HG02610 (cell line): ENCODE measurements at regions not wholly inside any gene's neighbourhood (a gene's known extent, or its start where the extent isn't known, plus 50 kb on each side); places are given as distances from the start of the nearest gene placed in this dataset.
"Not testable (repeated sequence)": the region's sequence is repeated elsewhere in the genome, so short reads cannot be mapped to it uniquely, and the experiment has no call there.

ENCODE experiments used
- ATAC-seq: cut with Tn5 transposase; IDR thresholded peaks from one replicate; pipeline ENCODE4 v1.9.1; 2021; ENCODE audit warnings: mild to moderate bottlenecking, moderate library complexity; ENCODE audit not compliant: unreplicated experiment

DNA sequence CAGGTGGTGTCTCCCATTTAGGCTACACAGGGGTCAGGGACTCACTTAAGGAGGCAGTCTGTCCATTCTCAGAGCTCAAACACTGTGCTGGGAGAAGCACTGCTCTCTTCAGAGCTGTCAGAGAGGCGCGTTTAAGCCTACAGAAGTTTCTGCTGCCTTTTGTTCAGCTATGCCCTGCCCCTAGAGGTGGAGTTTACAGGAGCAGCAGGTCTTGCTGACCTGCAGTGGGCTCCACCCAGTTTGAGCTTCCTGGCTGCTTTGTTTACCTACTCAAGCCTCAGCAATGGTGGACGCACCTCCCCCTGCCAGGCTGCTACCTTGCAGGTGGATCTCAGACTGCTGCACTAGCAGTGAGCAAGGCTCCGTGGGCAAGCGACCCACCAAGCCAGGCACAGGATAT is 260.1 kb downstream of the MEF2C start:
- ATAC-seq = not testable (repeated sequence)

DNA sequence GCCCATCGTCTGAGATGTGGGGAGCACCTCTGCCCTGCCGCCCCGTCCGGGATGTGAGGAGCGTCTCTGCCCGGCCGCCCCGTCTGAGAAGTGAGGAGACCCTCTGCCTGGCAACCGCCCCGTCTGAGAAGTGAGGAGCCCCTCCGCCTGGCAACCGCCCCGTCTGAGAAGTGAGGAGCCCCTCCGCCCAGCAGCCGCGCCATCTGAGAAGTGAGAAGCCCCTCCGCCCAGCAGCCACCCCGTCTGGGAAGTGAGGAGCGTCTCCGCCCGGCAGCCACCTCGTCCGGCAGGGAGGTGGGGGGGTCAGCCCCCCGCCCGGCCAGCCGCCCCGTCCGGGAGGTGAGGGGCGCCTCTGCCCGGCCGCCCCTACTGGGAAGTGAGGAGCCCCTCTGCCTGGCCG is 267.2 kb downstream of the MEF2C start:
- not testable (repeated sequence) for ATAC-seq

DNA sequence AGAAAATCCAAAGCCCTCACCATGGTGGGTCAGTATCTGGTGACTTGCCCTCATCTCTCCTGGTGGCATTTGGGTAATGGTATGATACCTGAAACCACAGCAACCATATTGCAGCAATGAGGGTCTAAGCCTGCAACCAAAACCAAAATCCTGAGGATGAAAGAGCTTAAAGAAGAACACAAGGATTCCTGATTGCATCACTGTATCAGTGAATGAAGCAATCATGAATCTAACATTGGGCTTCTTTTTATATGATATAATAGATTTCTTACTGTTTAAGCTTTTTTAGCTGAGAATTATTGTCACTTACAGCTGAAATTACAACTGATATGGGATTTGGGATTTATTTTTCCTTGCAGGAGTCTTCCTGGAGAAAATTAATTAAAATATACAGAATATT is 269.9 kb downstream of the MEF2C start:
- ATAC-seq = no peak

DNA sequence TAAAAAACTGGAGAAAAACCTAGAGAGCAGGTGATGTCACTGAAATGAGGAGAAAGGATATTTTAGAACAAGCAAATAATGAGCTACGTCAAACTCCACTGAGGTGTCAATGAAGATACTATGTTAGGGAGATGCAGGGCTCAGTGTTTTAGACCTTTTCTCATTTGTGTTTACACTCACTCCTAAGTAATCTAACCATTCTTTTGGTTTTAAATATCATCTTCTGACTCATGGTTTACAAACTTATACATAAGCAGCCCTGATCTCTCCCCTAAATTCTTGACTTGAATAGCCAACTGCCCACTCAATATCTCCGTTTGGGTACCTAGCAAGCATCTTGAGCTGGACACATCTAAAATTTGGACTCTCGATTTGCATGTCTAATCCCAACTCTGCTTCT is 272.4 kb downstream of the MEF2C start:
- ATAC-seq = no peak

DNA sequence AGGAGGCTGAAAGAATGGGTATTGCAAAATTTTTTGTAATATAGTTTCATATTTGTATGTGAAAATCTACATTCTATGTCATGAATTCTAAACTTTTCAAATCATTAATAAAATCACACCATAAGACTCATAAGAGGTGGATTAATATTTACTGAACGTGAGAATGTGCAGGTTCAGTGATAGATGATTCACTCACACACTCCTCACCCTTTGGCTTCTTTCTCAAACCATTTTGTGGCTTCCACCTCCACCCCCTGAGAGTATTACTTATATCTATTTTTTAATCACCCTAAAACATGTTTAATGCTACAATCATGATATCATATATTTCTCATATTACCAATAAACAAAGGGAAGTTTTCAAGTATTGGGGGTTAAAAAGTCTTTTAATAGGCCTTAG is 275.5 kb downstream of the MEF2C start:
- no peak for ATAC-seq

DNA sequence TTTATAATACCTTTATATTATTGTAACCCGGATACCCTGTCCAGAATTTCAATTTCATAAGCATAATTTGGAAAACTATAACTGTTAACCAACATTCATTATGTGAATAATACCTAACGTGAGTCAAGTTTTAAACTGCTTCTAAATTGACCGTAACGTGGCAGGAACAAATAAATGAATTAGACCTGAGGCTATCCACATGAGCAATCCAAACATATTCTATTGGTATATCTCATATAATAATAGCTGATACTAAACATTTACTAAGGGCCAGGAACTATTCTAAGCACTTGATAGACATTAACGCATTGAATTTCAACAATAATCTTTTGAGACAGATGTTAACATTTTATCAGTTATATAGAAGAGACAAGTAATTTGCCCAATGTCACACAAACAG is 276.4 kb downstream of the MEF2C start:
- ATAC-seq = no peak

DNA sequence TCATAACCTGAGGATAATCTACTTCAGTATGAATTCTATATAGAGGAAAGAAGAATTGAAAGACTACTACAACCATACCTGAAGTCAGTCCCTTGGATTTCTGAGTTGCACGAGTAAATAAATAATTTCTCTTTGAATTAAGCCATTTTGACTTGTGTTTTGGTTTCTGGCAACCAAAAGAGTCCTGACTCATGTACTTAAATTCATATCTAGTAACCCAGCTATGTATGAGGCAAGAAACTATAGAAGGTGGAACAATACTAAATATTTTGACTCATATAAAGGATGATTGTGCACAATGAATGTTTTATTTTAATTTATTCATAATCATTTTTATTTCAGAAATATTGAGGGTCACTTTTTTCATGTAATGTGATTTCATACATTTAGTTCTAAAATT is 276.8 kb downstream of the MEF2C start:
- no peak for ATAC-seq

DNA sequence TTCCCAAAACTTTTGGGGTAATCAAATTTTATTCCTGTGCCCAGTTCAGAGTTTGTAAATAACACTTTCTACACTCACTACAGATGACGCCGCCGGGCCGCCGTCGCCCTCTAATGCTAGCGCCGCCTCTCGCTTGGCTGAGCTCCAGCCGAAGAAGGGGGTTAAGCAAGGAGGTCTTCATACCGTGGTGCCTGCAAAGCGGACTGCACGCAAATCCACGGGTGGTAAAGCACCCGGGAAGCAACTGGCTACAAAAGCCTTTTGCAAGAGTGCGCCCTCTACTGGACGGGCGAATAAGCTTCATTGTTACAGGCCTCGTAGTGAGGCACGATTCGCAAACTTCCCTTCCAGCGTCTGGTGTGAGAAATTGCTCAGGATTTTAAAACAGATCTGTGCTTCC is 280.4 kb downstream of the MEF2C start:
- ATAC-seq = no peak

DNA sequence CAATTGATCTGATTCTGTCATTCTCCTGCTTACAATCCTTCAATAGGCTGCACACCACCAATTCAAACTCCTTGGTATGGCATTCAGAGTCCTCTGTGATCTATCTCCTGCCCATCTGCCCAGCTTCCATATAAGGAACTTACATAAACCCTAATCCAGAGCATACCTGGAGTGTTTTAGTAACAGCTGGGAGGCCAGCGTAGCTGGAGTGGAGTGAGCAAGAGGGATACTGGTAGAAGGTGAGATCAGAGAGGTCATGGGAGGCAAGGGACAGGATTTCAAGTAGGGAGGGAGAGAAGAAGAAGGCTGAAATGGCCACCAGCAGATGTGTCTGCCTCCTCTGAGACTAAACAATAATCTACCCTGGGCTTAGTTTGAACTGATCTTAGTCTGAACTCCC is 288.5 kb downstream of the MEF2C start:
- ATAC-seq = no peak

DNA sequence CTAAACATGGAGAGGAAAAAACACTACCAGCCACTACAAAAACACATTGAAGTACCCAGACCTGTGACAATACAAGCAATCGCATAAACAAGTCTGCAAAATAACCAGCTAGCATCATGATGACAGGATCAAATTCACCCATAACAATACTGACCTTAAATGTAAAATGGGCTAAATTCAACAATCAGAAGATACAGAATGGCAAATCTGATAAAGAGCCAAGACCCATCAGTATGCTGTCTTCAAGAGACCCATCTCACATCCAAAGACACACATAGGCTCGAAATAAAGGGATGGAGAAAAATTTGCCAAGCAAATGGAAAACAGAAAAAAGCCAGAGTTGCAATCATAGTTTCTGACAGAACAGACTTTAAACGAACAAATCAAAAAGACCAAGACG is 294.4 kb downstream of the MEF2C start:
- ATAC-seq = no peak

DNA sequence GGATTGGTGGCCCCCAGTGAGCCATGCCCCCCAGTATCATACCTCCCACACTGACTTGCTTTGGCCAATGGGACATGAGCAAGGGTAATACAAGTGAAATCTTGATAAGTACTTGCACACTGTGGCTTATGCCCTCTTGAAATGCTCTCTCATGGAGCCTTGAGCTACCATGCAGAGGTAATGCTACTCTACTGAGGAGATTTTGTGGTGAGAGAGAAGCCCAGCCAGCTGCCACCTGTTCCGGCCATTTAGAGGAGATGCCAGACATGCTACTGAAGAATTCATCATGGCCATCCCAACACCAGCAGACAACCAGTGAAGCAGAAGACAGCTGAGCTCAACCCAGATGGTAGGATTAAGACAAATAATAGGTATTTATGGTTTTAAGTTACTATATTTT is 299.5 kb downstream of the MEF2C start:
- ATAC-seq = no peak

DNA sequence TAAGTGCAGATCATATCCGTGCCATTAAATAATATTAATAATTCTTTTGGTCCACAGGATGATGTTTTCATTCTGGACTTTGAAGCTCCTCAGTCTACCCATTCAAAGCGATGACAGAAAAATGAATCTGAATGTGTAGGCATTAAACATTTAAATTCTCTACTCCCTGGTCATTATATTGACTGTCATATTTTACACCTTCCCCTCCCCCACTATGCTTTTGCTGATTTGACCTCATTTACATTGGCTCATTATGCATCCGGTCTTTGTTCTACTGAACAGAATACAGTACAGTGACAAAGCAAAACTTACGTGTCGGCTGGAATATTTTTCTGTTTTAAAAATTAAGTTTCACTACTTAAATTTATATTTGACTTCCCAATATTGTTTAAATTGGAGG is 289.7 kb upstream of the TMEM161B start:
- ATAC-seq = no peak

DNA sequence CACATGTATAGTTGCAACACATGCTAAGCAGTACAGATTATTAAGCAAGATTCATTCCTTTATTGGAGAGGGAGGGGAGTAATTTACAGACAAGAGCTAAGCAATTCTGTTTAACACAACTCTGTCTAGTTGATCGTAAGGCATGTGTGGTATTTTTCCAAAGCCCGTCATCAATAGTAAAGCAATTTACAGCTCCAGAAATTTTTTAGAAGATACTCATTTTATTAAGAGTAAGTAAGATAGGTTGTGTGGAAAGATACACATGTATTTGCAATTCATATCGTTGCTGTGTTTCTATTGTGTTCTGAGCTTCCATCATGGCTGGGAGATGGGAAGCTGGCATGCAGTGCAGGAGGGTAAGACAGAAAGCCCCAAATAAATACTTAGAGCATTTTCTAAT is 289.2 kb upstream of the TMEM161B start:
- ATAC-seq = no peak

DNA sequence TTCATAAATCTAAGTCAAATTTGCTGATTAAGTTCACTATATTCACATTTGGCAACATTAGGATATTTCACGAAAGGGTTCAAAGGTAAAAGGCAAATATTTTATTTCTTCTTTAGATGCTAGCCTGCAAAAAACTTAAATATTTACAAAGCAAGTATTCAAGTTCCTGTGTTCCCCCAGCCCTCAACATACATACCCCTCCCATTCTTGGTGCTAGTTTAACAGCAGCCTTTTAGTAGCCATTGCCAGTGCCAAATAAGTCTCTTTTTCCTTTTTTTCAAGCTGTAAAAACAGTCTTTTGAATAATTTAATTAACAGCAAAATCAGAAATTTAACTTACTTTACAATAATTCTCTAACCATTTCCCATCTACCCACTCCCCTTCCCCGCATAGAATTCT is 288.5 kb upstream of the TMEM161B start:
- no peak for ATAC-seq

DNA sequence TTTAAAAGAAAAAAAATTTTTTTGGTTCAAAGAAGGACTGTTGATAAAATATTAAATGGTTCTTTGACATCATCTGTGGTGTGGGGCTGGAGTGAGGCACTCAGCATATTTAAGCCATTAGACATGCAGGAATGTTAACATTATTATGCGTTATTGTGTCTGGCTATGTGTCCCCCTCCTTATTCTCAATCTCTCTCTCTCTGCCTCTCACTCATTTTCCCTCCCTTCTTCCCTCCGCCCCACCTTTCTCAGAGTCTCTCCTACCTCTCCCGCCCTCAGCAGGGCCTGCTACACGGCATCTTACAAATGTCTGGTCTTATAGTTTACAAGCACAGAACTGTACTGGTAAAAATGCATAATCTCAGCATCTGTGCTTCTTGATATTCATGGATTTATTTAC is 287.8 kb upstream of the TMEM161B start:
- no peak for ATAC-seq

DNA sequence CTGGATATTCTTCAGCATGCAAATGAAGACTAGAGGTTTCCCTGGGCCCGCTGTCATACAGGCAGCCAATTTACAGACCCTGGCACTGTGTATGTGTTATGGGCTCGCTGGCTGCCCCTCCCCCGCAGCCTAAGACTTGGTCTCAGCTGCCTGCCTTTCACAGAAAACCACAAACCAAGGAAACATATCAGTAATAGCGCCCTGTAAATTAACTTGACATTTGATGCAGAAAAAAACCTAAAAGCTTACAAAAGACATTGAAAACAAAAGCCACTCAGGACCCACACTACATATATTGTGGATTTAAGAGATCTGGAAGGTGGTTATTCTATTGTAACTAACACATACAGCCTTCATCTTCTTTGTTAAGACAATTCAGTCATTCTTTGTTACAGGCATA is 287.0 kb upstream of the TMEM161B start:
- ATAC-seq = no peak

DNA sequence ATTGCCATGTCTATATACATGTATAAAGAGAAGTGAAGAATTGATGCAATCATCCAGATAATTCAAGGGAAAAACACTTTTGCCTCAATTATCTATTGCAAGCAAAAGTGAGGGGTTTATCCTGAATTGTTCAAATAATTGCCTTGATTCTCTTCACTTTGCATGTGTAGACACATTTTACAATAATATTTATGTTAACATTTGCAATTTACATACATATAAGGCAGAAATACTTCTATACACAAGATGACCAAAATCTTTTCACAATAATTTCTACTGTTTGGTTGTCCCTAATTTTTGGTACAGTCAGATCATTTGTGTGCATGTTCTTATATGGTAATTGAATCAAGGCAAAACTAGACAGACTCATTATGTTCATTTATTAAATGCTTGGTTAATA is 285.3 kb upstream of the TMEM161B start:
- ATAC-seq = no peak

DNA sequence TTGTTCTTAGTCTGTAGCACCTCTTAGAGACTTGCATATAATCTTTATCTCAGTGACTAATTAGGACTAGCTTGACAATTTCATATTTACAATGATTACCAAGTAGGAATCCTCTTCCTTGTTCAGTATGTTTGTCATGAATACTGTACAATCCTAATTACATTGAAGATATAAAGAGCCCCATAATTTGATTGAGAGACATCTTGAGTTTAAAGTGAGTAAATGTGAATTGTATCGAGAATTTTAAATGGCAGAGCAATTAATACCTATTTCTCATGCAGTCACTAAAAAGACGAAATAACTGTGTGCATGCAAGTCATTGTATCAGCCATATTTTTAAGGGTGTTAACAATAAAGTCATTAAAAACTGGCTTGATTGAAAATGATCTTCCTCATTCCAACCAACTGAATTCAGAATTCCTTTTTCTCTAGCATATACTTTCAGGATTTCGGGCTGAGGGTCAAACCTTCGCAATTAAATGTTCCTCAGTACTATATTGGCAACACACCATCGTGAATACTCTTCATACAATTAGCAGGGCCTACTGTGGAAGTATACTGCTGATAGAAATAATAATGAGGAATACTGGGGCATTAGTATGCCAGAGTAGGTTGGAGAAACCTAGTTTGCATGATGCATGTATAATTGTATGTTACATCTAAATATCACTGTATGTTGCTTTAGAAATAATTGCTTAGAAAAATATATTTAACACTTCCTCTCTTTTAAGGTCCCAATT is 284.7 kb upstream of the TMEM161B start:
- no peak for ATAC-seq

DNA sequence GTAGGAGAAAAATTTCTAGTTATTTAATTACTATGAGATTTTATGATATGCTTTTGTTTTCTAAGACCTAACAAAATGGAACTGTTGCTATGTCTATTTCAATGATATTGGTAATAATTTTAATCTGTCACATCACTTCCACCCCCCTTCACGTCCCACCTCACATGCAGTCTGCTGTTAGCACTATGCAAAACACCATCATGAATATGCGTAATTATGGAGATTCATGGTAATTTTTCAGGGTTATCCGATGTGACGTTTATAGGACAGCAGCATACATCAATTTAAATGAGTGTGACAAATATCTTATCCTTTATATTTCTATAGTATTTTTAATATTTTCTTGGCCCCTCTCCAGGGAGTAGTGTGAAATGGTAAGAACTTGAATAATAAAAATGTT is 283.8 kb upstream of the TMEM161B start:
- ATAC-seq = no peak

DNA sequence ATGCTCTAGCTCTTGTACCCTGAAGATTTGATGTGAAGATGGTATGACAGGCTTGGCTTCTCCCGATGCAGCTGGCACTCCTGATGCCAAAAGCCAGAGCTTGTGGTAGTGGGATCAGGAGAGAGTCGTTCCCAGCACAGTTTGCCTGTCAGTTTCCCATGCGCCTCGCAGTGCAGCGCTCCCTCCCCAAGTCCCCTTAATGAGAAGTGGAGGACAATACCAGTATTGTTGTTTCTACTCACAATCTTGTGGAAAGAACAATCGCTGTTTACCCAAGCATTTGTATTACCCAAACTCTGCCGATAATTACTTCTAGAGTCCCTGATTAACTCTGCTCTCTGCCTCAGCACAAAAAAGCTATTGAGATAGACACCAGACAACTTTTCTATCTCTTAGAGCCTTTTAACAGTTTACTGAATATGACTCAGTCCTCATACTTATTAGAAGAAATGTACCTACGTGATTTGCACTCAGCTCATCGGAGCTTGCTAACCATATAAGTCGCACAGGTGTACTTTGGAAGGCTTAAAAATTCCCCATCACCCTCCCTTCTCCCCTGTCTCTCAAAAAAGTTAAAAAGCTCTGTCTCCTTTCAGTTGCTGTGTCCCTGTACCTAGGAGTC is 283.2 kb upstream of the TMEM161B start:
- ATAC-seq = no peak

DNA sequence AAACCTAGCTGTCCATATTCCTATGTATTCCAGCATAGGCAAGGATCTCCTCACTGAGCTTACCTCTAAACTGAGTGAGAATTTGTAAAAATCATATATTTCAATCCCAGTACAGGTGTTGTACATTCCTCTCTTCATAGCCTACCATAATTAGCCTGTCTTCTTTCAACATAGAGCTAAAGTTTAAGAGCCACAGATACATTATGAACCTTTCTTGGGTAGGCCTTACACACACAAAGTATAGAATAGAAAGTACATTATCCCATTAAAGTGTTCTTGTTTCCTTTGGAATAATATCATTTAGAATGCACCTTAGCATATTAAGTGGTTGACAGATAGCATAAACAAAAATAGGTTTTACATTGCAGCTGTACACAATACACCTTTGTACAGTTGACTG is 282.1 kb upstream of the TMEM161B start:
- no peak for ATAC-seq

DNA sequence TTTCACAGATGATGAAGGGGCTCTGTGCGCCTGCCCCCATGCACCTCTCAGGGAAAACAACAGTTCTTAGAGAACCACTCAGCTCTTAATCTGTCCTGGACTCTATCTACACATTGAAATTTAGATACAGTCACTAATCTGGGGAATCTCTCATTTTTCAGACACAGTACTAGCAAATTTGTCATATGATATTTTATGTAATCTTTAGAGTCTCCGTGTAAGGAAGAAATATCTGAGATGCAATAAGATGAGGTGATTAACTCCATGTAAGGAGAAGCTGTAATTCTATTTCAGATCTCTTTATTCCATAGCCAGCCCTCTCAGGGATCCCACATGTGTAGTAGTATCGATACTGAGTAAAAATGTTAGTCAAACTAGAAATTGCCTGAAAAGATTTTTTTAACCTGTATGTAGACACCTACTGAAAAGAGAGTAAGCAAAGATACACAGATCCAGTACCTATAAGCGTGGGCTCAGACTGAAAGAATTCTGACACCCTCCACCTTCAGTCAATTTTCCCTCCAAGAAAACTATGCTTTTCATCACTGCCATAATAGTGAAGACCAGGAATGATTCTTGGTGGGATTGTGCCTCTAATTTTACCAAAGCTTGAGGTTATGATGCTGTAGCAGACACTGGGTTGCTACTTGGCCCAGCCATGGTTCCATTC is 279.6 kb upstream of the TMEM161B start:
- no peak for ATAC-seq
